Epithelial cell of proximal tubule (primary cell): ENCODE measurements at regions not wholly inside any gene's neighbourhood (a gene's known extent, or its start where the extent isn't known, plus 50 kb on each side); places are given as distances from the start of the nearest gene placed in this dataset.
"Not testable (repeated sequence)": the region's sequence is repeated elsewhere in the genome, so short reads cannot be mapped to it uniquely, and the experiment has no call there.

ENCODE experiments used
- DNase-seq: peaks from one replicate; pipeline ENCODE4 v3.0.0-alpha.2; 2011; ENCODE audit warnings: low read depth
- H3K4me3 ChIP-seq: 2 replicates; pipeline ENCODE4 v1.5.1; 2011; ENCODE audit warnings: low read depth, mild to moderate bottlenecking, low read length
- TF ChIP-seq, protein P1 (sequence below): conservative IDR thresholded peaks from 2 replicates; pipeline ENCODE4 v1.5.1; 2012; ENCODE audit warnings: low read depth, mild to moderate bottlenecking, low read length

DNA sequence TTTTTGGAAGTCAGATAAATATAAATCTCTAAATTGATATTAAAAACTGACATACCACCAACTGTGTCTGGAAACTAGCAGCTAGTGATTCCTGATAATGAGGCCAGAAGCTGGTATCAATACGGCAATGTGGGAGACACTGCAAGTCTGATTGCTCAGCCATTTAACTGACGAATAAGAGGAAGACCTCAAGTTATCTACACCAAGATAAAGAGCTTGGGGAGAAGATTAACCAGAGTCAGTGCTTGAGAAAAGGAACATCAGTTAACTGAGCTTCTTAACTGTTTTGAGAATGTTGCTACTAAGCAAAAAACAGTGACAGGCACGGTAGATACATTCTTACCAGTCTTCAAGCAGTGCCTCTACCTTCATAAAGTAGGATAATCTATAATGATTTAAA, 140.4 kb upstream of the TENT5A start:
- DNase-seq, result no peak
- TF ChIP-seq, protein P1, sequence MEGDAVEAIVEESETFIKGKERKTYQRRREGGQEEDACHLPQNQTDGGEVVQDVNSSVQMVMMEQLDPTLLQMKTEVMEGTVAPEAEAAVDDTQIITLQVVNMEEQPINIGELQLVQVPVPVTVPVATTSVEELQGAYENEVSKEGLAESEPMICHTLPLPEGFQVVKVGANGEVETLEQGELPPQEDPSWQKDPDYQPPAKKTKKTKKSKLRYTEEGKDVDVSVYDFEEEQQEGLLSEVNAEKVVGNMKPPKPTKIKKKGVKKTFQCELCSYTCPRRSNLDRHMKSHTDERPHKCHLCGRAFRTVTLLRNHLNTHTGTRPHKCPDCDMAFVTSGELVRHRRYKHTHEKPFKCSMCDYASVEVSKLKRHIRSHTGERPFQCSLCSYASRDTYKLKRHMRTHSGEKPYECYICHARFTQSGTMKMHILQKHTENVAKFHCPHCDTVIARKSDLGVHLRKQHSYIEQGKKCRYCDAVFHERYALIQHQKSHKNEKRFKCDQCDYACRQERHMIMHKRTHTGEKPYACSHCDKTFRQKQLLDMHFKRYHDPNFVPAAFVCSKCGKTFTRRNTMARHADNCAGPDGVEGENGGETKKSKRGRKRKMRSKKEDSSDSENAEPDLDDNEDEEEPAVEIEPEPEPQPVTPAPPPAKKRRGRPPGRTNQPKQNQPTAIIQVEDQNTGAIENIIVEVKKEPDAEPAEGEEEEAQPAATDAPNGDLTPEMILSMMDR, result no peak

DNA sequence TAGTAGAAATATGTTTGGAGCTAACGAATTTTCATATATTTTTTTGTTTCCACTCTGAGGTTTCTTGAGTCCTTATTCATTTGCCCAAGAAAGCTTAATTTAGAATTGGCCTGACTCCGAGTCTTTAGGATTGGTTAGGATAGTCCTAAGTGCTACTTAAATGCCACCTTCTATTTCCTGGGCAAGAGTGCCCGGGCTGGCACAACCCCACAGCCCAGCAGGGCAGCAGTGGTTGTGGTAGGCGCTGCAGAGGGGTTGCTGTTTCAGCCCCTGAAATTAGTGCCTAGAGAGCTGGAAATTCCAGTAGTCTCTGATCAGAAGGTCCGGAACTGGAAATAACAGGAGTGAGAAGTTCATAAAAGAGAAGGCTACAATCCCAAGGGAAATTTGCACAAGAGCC, 139.4 kb upstream of the TENT5A start:
- TF ChIP-seq, protein P1, result no peak
- no peak overlapping the region for H3K4me3 ChIP-seq
- DNase-seq, result no peak

More for the DNA sequence above, 140.4 kb upstream of the TENT5A start:
- H3K4me3 ChIP-seq, result no peak overlapping the region

GRCh38 chr6:81890846-81891245, 138.4 kb upstream of the TENT5A start:
- no peak for DNase-seq
- TF ChIP-seq, protein P1, result no peak
- H3K4me3 ChIP-seq, result no peak overlapping the region

GRCh38 chr6:81889377-81890053, 137.0 kb upstream of the TENT5A start:
- TF ChIP-seq, protein P1, result no peak
- no peak overlapping the region for H3K4me3 ChIP-seq
- no peak for DNase-seq

- H3K4me3 ChIP-seq, DNase-seq: not testable (repeated sequence)
Measured at GRCh38 chr6:81886909-81887308, 134.4 kb upstream of the TENT5A start.

GRCh38 chr6:81886157-81886556, 133.7 kb upstream of the TENT5A start:
- no peak overlapping the region for H3K4me3 ChIP-seq
- DNase-seq, result no peak
- TF ChIP-seq, protein P1, result no peak

GRCh38 chr6:81881660-81882059, 129.2 kb upstream of the TENT5A start:
- no peak overlapping the region for H3K4me3 ChIP-seq
- DNase-seq, result no peak
- TF ChIP-seq, protein P1, result no peak
